Stomach (tissue), 4 donors: ENCODE measurements at regions not wholly inside any gene's neighbourhood (a gene's known extent, or its start where the extent isn't known, plus 50 kb on each side); places are given as distances from the start of the nearest gene placed in this dataset.

Experiments
- CTCF ChIP-seq, 7 experiments: fragments of 450-650 bp in 4 of 7; fragments of 200-600 bp in 3 of 7; sonication (generic) in 3 of 7; IDR thresholded peaks; one replicate each; pipeline ENCODE4 v1.5.1; 2016 to 2019; ENCODE audit warnings: antibody characterized with exemption in 7 of 7, control low read depth in 2 of 7, mild to moderate bottlenecking in 1 of 7
- EP300 ChIP-seq: sonication (generic); formaldehyde crosslinking; IDR thresholded peaks from one replicate; pipeline ENCODE4 v1.6.1; 2017; ENCODE audit warnings: antibody characterized with exemption
- POLR2A ChIP-seq, 4 donors: fragments of 450-650 bp; IDR thresholded peaks; one replicate each; pipeline ENCODE4 v1.6.1; 2016; ENCODE audit warnings: antibody characterized with exemption in 4 of 4, control low read depth in 2 of 4, mild to moderate bottlenecking in 1 of 4, moderate library complexity in 1 of 4
- POLR2AphosphoS5 ChIP-seq, 3 donors: sonication (generic); formaldehyde crosslinking; IDR thresholded peaks; one replicate each; pipeline ENCODE4 v1.6.1; 2016; ENCODE audit warnings: antibody characterized with exemption in 3 of 3

GRCh38 chr14:58899317-58899713, 261.6 kb downstream of the DACT1 start:
- no peak for TF ChIP-seq CTCF (IDR thresholded peaks at IDR 0.05)
- TF ChIP-seq POLR2A (IDR thresholded peaks at IDR 0.05) = no peak
- TF ChIP-seq EP300 = no peak
- TF ChIP-seq POLR2AphosphoS5 (IDR thresholded peaks at IDR 0.05) = peak in 2 of 3 donors; percentile 20 to 43
